OCI-LY1 (cell line): ENCODE measurements at regions not wholly inside any gene's neighbourhood (a gene's known extent, or its start where the extent isn't known, plus 50 kb on each side); places are given as distances from the start of the nearest gene placed in this dataset.

Experiments
- H2AFZ ChIP-seq: fragments of 200-600 bp; sonication (generic), shearing (Covaris generic); 2 replicates; pipeline ENCODE4 v1.6.0; 2014; ENCODE audit warnings: antibody characterized with exemption, mild to moderate bottlenecking, low read length
- H3F3A ChIP-seq: fragments of 200-600 bp; sonication (generic), shearing (Covaris generic); 2 replicates; pipeline ENCODE4 v1.6.0; 2014; ENCODE audit warnings: mild to moderate bottlenecking, antibody characterized with exemption, low read length, moderate library complexity; ENCODE audit not compliant: insufficient read depth
- H3K27ac ChIP-seq: fragments of 200-600 bp; sonication (generic); 2 replicates; pipeline ENCODE4 v1.5.1; 2014; ENCODE audit warnings: low read length, mixed run types, mild to moderate bottlenecking, low read depth; ENCODE audit not compliant: poor library complexity, severe bottlenecking
- H3K27me3 ChIP-seq: fragments of 200-600 bp; sonication (generic); 2 replicates; pipeline ENCODE4 v1.6.0; 2014; ENCODE audit warnings: antibody characterized with exemption, mild to moderate bottlenecking, low read length, moderate library complexity; ENCODE audit not compliant: insufficient read depth
- H3K36me3 ChIP-seq: fragments of 200-600 bp; sonication (generic); 2 replicates; pipeline ENCODE4 v1.6.1; 2014; ENCODE audit warnings: mild to moderate bottlenecking, antibody characterized with exemption, low read length, moderate library complexity, mixed read lengths; ENCODE audit not compliant: insufficient read depth
- H3K4me1 ChIP-seq: fragments of 200-600 bp; sonication (generic); 2 replicates; pipeline ENCODE4 v1.5.1; 2014; ENCODE audit warnings: mild to moderate bottlenecking, low read length, moderate library complexity; ENCODE audit not compliant: insufficient read depth, severe bottlenecking
- H3K4me2 ChIP-seq: fragments of 200-600 bp; sonication (generic), shearing (Covaris generic); 2 replicates; pipeline ENCODE4 v1.6.1; 2014; ENCODE audit warnings: low read length
- H3K4me3 ChIP-seq: fragments of 200-600 bp; sonication (generic); 2 replicates; pipeline ENCODE4 v1.5.1; 2014; ENCODE audit warnings: low read length, low read depth, mild to moderate bottlenecking, mixed read lengths; ENCODE audit not compliant: poor library complexity, severe bottlenecking
- H3K79me2 ChIP-seq: fragments of 200-600 bp; shearing (Covaris generic); 2 replicates; pipeline ENCODE4 v1.6.1; 2016; ENCODE audit warnings: mixed run types, low read length, mixed read lengths; ENCODE audit not compliant: insufficient read depth
- H3K9ac ChIP-seq: fragments of 200-600 bp; sonication (generic), shearing (Covaris generic); 2 replicates; pipeline ENCODE4 v1.6.1; 2014; ENCODE audit warnings: mild to moderate bottlenecking, low read length, mixed read lengths
- H3K9me2 ChIP-seq: fragments of 200-600 bp; sonication (generic), shearing (Covaris generic); 2 replicates; pipeline ENCODE4 v1.6.1; 2014; ENCODE audit warnings: low read depth, mild to moderate bottlenecking, low read length, mixed read lengths
- H3K9me3 ChIP-seq: fragments of 200-600 bp; shearing (Covaris generic); 2 replicates; pipeline ENCODE4 v1.6.1; 2014; ENCODE audit warnings: low read length, mixed read lengths
- H4K20me1 ChIP-seq: fragments of 200-600 bp; sonication (generic), shearing (Covaris generic); 2 replicates; pipeline ENCODE4 v1.6.0; 2016; ENCODE audit warnings: mild to moderate bottlenecking, low read length; ENCODE audit not compliant: insufficient read depth
- CTCF ChIP-seq: fragments of 200-600 bp; sonication (generic), shearing (Covaris generic); IDR thresholded peaks from 2 replicates; pipeline ENCODE4 v1.5.1; 2017; ENCODE audit warnings: mild to moderate bottlenecking, antibody characterized with exemption, low read length, moderate library complexity, mixed read lengths
- EZH2 ChIP-seq: fragments of 200-600 bp; sonication (generic), shearing (Covaris generic); IDR thresholded peaks from 2 replicates; pipeline ENCODE4 v1.8.0; 2017; ENCODE audit warnings: borderline replicate concordance, mixed run types, mild to moderate bottlenecking, antibody characterized with exemption, low read length, moderate library complexity, mixed read lengths

GRCh38 chr9:82354279-82354659 lies 365.7 kb downstream of the SPATA31D1 start:
- H3K9ac ChIP-seq = no peak overlapping the region
- TF ChIP-seq EZH2 (no peak), CTCF (no peak)
- no peak overlapping the region for H3K4me3 ChIP-seq
- no peaks in the 10 kb centered on the region for H3K4me1 ChIP-seq
- no peak overlapping the region for H3K27ac ChIP-seq
- H3K36me3 ChIP-seq = no peaks in the 10 kb centered on the region
- no peaks in the 10 kb centered on the region for H3K9me3 ChIP-seq
- no peaks in the 10 kb centered on the region for H3K9me2 ChIP-seq
- no peaks in the 10 kb centered on the region for H3F3A ChIP-seq
- no peak overlapping the region for H3K4me2 ChIP-seq
- no peaks in the 10 kb centered on the region for H3K27me3 ChIP-seq
- H2AFZ ChIP-seq = no peak overlapping the region
- no peaks in the 10 kb centered on the region for H4K20me1 ChIP-seq
- H3K79me2 ChIP-seq = no peaks in the 10 kb centered on the region

- no peak overlapping the region for H3K4me3 ChIP-seq
- no peak overlapping the region for H3K9ac ChIP-seq
- no peak overlapping the region for H2AFZ ChIP-seq
- no peak overlapping the region for H3K27ac ChIP-seq
- H3F3A ChIP-seq = no peaks in the 10 kb centered on the region
- H3K27me3 ChIP-seq = no peaks in the 10 kb centered on the region
- no peaks in the 10 kb centered on the region for H4K20me1 ChIP-seq
- no peaks in the 10 kb centered on the region for H3K4me1 ChIP-seq
- no peaks in the 10 kb centered on the region for H3K9me3 ChIP-seq
- H3K4me2 ChIP-seq = no peak overlapping the region
- H3K79me2 ChIP-seq = no peaks in the 10 kb centered on the region
- H3K36me3 ChIP-seq = no peaks in the 10 kb centered on the region
- no peak for TF ChIP-seq EZH2
- no peak for TF ChIP-seq CTCF
- H3K9me2 ChIP-seq = no peaks in the 10 kb centered on the region
Observed at GRCh38 chr9:82356131-82356530, 367.6 kb downstream of the SPATA31D1 start.

GRCh38 chr9:82356871-82357270 lies 368.3 kb downstream of the SPATA31D1 start:
- Histone ChIP-seq H3K4me1 (no peaks in the 10 kb centered on the region), H3F3A (no peaks in the 10 kb centered on the region), H3K79me2 (no peaks in the 10 kb centered on the region), H3K36me3 (no peaks in the 10 kb centered on the region), H3K27me3 (no peaks in the 10 kb centered on the region), H4K20me1 (no peaks in the 10 kb centered on the region), H3K27ac (no peak overlapping the region), H3K9me3 (no peaks in the 10 kb centered on the region), H3K9me2 (no peaks in the 10 kb centered on the region), H2AFZ (no peak overlapping the region), H3K4me3 (no peak overlapping the region), H3K9ac (no peak overlapping the region), H3K4me2 (no peak overlapping the region)
- no peak for TF ChIP-seq CTCF
- TF ChIP-seq EZH2 = no peak
